Iris pigment epithelial cell (primary cell): ENCODE measurements at regions not wholly inside any gene's neighbourhood (a gene's known extent, or its start where the extent isn't known, plus 50 kb on each side); places are given as distances from the start of the nearest gene placed in this dataset.
"Not testable (repeated sequence)": the region's sequence is repeated elsewhere in the genome, so short reads cannot be mapped to it uniquely, and the experiment has no call there.

Experiments
- DNase-seq: peaks from one replicate; pipeline ENCODE4 v3.0.0-alpha.2; 2011; ENCODE audit warnings: low read depth

GRCh38 chr1:100628631-100629081 lies 90.7 kb downstream of the GPR88 start:
- DNase-seq, result no peak

- DNase-seq, result no peak
Measured at GRCh38 chr1:100629391-100629790, 90.2 kb upstream of the VCAM1 start.

- DNase-seq, result peak; percentile 98
Measured at GRCh38 chr1:100631015-100631551, 88.5 kb upstream of the VCAM1 start.

DNA sequence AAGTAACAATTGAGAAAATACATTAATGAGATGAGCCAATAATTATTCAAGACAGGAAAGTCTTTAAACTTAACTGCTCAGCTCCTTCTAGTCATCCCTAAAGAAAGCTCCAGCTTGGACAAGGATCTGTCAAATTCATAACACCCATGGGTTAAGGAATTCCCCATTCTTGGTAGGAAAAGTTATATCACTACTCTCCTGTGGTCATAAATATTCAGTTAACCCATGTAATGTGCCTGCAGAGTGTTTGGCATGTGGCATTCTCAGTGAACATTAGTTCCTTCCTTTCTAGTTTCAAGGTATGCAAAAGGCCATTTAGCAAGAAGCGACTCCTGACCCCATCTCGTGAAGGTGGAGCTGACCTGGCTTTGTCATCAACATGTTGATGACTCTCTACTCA lies 76.7 kb upstream of the VCAM1 start:
- DNase-seq, result no peak

DNA sequence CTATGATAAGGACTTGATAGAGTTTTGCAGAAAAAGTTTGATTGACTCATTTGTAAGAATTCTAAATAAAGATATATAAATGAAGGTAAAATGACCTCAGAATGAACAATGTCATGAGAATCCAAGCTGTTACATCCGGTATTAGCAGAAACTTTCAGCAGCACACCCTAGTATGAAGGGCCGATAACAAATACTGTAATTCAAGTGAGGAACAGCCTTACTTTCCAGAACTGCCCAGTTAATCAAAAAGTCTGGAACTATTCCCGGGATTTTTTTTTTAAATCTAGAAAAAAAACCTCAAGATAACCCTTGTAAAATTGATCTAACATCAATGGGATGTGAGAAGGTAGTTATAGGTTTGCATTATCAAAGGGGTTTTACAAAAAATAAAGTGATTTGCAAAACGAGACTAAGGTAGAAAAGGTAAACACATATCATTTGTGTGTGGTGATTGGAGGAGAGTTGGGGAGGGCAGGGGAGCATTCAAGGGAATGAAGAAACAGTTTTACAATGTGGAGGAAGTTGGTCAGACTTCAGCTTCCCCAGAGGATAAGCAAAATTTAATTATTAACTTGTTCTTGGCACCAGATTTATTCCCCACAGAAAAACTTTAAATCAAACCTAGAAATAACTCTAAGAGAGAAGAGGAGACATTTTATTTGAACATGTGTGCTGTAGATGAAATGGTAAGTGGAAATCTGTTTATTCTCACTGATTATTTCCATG lies 75.9 kb upstream of the VCAM1 start:
- no peak for DNase-seq

DNA sequence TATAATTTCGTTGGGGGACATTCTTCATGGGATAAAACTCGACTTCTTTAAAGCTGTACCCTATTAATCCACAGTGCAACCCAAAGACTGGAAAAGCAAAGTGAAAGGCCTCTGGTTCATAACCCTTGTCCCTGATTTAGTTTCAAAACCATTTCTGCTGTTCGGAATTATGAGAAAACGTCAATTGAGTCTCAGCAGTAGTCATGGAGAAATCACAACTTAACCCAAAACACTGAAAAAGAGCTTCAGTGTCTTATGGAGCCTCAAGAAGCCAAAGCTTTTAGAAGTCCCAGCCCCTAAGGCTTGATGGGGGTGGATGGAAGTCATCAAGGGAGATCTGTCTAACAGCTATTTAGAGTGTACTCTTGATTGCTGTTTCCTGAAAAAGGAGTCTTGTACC lies 73.5 kb upstream of the VCAM1 start:
- no peak for DNase-seq

DNA sequence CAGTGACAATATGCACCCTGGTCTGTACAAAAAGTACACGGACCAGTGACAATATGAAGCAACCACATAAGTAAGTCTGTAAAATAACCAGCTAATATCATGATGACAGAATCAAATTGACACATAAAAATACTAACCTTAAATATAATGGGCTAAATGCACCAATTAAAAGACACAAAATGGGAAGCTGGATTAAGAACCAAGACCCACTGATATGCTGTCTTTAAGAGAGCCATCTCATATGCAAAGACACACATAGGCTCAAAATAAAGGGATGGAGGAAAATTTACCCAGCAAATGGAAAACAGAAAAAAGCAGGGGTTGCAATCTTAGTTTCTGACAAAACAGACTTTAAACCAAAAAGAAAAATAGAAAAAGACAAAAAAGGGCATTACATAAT lies 70.4 kb upstream of the VCAM1 start:
- no peak for DNase-seq

- peak; percentile 20 for DNase-seq
Measured at GRCh38 chr1:100657876-100658715, 61.4 kb upstream of the VCAM1 start.

DNA sequence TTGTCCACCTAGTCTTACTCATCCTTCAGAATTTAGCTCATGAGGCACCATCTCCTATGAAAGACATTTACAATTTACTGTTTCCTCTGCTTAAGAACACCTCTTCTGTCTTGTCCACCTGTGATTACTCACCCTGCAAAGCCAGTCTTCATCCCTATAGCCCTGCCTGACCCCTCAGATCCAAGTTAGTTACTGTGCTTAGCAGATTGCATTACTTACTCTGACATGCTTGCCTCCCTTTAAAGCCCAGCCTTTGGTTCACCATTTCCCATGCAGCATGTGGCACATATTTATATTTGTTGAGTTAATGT lies 60.9 kb upstream of the VCAM1 start:
- DNase-seq, result no peak

DNA sequence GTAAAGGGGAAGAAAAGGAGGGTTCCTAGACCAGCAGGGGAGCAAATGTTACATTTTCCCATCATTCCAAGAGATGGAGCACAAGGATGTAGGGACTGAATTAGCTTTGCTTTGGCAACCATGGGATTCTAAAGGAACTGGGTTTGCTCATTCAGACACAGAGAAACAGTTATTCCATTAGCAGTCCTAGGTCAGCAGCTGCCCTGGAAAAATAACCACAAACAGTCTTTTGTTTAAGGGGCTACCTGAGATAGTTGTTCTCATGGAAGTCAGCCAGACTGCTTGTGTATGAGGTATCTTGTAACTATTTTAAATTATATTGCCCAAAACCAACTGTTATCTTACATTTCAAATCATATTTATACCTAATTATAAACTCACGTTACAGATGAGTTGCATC lies 58.4 kb upstream of the VCAM1 start:
- DNase-seq, result no peak

DNA sequence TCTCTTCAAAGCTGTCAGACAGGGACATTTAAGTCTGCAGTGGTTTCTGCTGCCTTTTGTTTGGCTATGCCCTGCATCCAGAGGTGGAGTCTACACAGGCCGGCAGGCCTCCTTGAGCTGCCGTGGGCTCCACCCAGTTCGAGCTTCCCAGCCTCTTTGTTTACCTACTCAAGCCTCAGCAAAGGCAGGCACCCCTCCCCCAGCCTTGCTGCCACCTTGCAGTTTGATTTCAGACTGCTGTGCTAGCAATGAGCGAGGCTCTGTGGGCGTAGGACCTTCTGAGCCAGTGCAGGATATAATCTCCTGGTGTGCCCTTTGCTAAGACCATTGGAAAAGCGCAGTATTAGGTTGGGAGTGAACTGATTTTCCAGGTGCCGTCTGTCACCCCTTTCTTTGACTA lies 51.0 kb upstream of the VCAM1 start:
- DNase-seq, result not testable (repeated sequence)
